ENCODE measurements at regions not wholly inside any gene's neighbourhood (a gene's known extent, or its start where the extent isn't known, plus 50 kb on each side); places are given as distances from the start of the nearest gene placed in this dataset.
"Not testable (repeated sequence)": the region's sequence is repeated elsewhere in the genome, so short reads cannot be mapped to it uniquely, and the experiment has no call there.

DNA sequence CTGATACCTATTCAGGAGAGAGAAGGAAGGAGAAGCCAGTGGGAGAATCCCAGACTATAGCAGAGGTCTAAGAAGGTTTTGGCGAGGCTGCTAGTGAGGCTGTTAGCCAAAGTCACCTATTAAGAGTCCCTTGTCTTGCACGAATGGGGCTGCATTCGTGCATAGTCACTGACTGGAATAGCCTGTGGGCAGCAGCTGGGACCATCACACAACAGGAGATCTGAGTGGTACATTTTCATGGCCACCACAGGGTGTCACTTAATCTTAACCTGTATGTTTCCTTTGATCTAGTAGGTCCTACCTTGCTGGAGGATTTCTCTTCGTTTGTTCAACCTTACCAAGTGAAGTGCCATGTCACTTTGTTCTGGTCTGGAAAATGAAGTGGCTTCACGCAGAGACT is 319.9 kb downstream of the BMPER start:
- Histone ChIP-seq H3K4me1 (ENCODE audit: insufficient read depth, low read length) (no peaks in the 10 kb centered on the region), H3K36me3 (ENCODE audit: insufficient read depth, low read length) (no peaks in the 10 kb centered on the region), H3K27ac (ENCODE audit: low read depth, low read length) (no peak overlapping the region), H2AFZ (ENCODE audit: low read depth, low read length) (no peak overlapping the region), H3K27me3 (ENCODE audit: insufficient read depth, low read length) (peaks cover 5% of the 10 kb centered on the region), H3K9me3 (ENCODE audit: insufficient read depth, low read depth, low read length) (no peaks in the 10 kb centered on the region), H3K79me2 (ENCODE audit: insufficient read depth, low read length) (no peaks in the 10 kb centered on the region), H3K9ac (ENCODE audit: low read length) (no peak overlapping the region), H3K4me2 (ENCODE audit: low read length) (no peak overlapping the region), H4K20me1 (ENCODE audit: insufficient read depth, low read length) (no peaks in the 10 kb centered on the region), H3K4me3 (ENCODE audit: insufficient read depth, low read depth, low read length) (no peak overlapping the region)
- Mint-ChIP-seq H3K27me3 (ENCODE audit: low read depth, unreplicated experiment) (peaks cover 6% of the 10 kb centered on the region), H3K9me3 (ENCODE audit: unreplicated experiment) (no peaks in the 10 kb centered on the region), H3K4me1 (ENCODE audit: low read depth, unreplicated experiment) (no peaks in the 10 kb centered on the region), H3K36me3 (ENCODE audit: low read depth, unreplicated experiment) (no peaks in the 10 kb centered on the region), H3K27ac (ENCODE audit: unreplicated experiment) (no peak overlapping the region), H3K4me3 (ENCODE audit: unreplicated experiment) (no peak overlapping the region)
- TF ChIP-seq, protein P1, sequence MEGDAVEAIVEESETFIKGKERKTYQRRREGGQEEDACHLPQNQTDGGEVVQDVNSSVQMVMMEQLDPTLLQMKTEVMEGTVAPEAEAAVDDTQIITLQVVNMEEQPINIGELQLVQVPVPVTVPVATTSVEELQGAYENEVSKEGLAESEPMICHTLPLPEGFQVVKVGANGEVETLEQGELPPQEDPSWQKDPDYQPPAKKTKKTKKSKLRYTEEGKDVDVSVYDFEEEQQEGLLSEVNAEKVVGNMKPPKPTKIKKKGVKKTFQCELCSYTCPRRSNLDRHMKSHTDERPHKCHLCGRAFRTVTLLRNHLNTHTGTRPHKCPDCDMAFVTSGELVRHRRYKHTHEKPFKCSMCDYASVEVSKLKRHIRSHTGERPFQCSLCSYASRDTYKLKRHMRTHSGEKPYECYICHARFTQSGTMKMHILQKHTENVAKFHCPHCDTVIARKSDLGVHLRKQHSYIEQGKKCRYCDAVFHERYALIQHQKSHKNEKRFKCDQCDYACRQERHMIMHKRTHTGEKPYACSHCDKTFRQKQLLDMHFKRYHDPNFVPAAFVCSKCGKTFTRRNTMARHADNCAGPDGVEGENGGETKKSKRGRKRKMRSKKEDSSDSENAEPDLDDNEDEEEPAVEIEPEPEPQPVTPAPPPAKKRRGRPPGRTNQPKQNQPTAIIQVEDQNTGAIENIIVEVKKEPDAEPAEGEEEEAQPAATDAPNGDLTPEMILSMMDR (IDR thresholded peaks at IDR 0.05; ENCODE audit: insufficient read depth, low read depth, low read length) = no peak
- no peak for TF ChIP-seq EZH2 (IDR thresholded peaks at IDR 0.05; ENCODE audit: insufficient read depth, low read length)
- FAIRE-seq = no peak
- DNase-seq (ENCODE audit: low read depth) = no peak

DNA sequence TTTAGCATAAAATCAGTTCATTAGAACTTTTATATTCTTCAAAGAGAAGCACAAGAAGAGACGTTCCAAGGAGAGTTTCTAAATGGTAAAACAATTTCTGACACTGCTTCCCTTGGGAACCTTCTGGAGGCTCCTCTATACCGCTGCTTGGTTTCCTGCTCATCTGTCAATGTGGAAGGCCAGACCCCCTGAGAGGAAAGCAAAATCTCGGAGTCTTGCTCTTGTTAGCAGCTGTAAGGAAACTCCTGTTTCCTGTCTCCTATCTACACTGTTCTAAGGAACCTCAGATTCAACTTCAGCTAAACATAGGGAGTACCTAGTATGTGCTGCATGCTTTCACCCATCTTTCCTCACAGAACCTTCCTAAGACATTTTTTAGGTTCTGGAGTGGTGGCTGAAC is 322.2 kb downstream of the BMPER start:
- Histone ChIP-seq H3K27me3 (ENCODE audit: insufficient read depth, low read length) (peaks cover 5% of the 10 kb centered on the region), H4K20me1 (ENCODE audit: insufficient read depth, low read length) (no peaks in the 10 kb centered on the region), H3K36me3 (ENCODE audit: insufficient read depth, low read length) (no peaks in the 10 kb centered on the region), H3K4me1 (ENCODE audit: insufficient read depth, low read length) (no peaks in the 10 kb centered on the region), H3K4me2 (ENCODE audit: low read length) (no peak overlapping the region), H2AFZ (ENCODE audit: low read depth, low read length) (no peak overlapping the region), H3K9me3 (ENCODE audit: insufficient read depth, low read depth, low read length) (no peaks in the 10 kb centered on the region), H3K9ac (ENCODE audit: low read length) (no peak overlapping the region), H3K79me2 (ENCODE audit: insufficient read depth, low read length) (no peaks in the 10 kb centered on the region), H3K4me3 (ENCODE audit: insufficient read depth, low read depth, low read length) (no peak overlapping the region), H3K27ac (ENCODE audit: low read depth, low read length) (no peak overlapping the region)
- H3K27me3 Mint-ChIP-seq (ENCODE audit: low read depth, unreplicated experiment) = peaks cover 6% of the 10 kb centered on the region
- no peak for FAIRE-seq
- H3K9me3 Mint-ChIP-seq (ENCODE audit: unreplicated experiment) = peaks cover 12% of the 10 kb centered on the region
- no peak overlapping the region for H3K27ac Mint-ChIP-seq (ENCODE audit: unreplicated experiment)
- no peak for DNase-seq (ENCODE audit: low read depth)
- H3K4me1 Mint-ChIP-seq (ENCODE audit: low read depth, unreplicated experiment) = no peaks in the 10 kb centered on the region
- TF ChIP-seq, protein P1 (IDR thresholded peaks at IDR 0.05; ENCODE audit: insufficient read depth, low read depth, low read length) = no peak
- TF ChIP-seq EZH2 (IDR thresholded peaks at IDR 0.05; ENCODE audit: insufficient read depth, low read length) = no peak
- no peaks in the 10 kb centered on the region for H3K36me3 Mint-ChIP-seq (ENCODE audit: low read depth, unreplicated experiment)
- H3K4me3 Mint-ChIP-seq (ENCODE audit: unreplicated experiment) = no peak overlapping the region

- not testable (repeated sequence) for H3K4me1 Mint-ChIP-seq (ENCODE audit: low read depth, unreplicated experiment); H3K27me3 ChIP-seq (ENCODE audit: insufficient read depth, low read length); H3K9ac ChIP-seq (ENCODE audit: low read length); H3K4me3 Mint-ChIP-seq (ENCODE audit: unreplicated experiment); H3K27ac ChIP-seq (ENCODE audit: low read depth, low read length); H4K20me1 ChIP-seq (ENCODE audit: insufficient read depth, low read length); H3K36me3 ChIP-seq (ENCODE audit: insufficient read depth, low read length); H2AFZ ChIP-seq (ENCODE audit: low read depth, low read length); DNase-seq (ENCODE audit: low read depth); H3K9me3 ChIP-seq (ENCODE audit: insufficient read depth, low read depth, low read length); H3K4me1 ChIP-seq (ENCODE audit: insufficient read depth, low read length); H3K4me2 ChIP-seq (ENCODE audit: low read length); FAIRE-seq; H3K36me3 Mint-ChIP-seq (ENCODE audit: low read depth, unreplicated experiment); H3K4me3 ChIP-seq (ENCODE audit: insufficient read depth, low read depth, low read length); H3K79me2 ChIP-seq (ENCODE audit: insufficient read depth, low read length); H3K27ac Mint-ChIP-seq (ENCODE audit: unreplicated experiment); H3K27me3 Mint-ChIP-seq (ENCODE audit: low read depth, unreplicated experiment)
- peaks cover 18% of the 10 kb centered on the region for H3K9me3 Mint-ChIP-seq (ENCODE audit: unreplicated experiment)
Measured at GRCh38 chr7:34235101-34235500, 329.8 kb downstream of the BMPER start.
